ENCODE measurements at regions not wholly inside any gene's neighbourhood (a gene's known extent, or its start where the extent isn't known, plus 50 kb on each side); places are given as distances from the start of the nearest gene placed in this dataset.
"Not testable (repeated sequence)": the region's sequence is repeated elsewhere in the genome, so short reads cannot be mapped to it uniquely, and the experiment has no call there.

DNA sequence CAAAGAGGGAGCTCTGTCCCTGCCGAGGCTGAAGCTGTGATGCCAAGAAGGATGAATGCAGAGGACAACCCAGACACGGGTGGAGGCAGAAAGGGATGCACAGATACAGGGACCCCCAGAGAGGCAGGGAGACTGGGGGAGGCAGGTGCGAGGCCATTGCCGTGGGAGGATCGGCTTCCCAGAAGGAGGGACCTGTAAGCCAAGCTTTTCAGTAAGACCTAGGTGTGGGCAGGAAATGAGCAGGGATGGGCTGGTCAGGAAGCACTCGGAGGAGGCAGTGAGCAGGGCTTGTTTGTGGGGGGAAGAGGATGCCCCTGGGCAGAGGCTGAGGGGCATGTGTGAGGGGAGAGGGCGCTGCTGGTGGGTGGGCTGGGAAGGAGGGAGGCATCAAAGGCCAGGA lies 67.7 kb upstream of the WNT4 start:
- Histone ChIP-seq H3K4me3 (ENCODE audit: low read depth, low read length, poor library complexity, severe bottlenecking) (no peak overlapping the region), H4K20me1 (ENCODE audit: insufficient read depth, low read length) (no peaks in the 10 kb centered on the region), H3K9me2 (ENCODE audit: low read depth, low read length) (no peaks in the 10 kb centered on the region), H3K4me1 (ENCODE audit: insufficient read depth, low read length, severe bottlenecking) (no peaks in the 10 kb centered on the region), H3K9ac (ENCODE audit: low read length) (no peak overlapping the region), H3F3A (ENCODE audit: insufficient read depth, low read length) (no peaks in the 10 kb centered on the region), H3K9me3 (ENCODE audit: low read length) (no peaks in the 10 kb centered on the region), H3K4me2 (ENCODE audit: low read length) (no peak overlapping the region), H3K79me2 (ENCODE audit: insufficient read depth, low read length) (no peaks in the 10 kb centered on the region), H3K27ac (ENCODE audit: low read depth, low read length, poor library complexity, severe bottlenecking) (no peak overlapping the region), H3K36me3 (ENCODE audit: insufficient read depth, low read length) (no peaks in the 10 kb centered on the region), H3K27me3 (ENCODE audit: insufficient read depth, low read length) (peaks cover 12% of the 10 kb centered on the region; the same call in 1 of the 2 replicates), H2AFZ (ENCODE audit: low read length) (no peak overlapping the region)
- TF ChIP-seq, protein P1, sequence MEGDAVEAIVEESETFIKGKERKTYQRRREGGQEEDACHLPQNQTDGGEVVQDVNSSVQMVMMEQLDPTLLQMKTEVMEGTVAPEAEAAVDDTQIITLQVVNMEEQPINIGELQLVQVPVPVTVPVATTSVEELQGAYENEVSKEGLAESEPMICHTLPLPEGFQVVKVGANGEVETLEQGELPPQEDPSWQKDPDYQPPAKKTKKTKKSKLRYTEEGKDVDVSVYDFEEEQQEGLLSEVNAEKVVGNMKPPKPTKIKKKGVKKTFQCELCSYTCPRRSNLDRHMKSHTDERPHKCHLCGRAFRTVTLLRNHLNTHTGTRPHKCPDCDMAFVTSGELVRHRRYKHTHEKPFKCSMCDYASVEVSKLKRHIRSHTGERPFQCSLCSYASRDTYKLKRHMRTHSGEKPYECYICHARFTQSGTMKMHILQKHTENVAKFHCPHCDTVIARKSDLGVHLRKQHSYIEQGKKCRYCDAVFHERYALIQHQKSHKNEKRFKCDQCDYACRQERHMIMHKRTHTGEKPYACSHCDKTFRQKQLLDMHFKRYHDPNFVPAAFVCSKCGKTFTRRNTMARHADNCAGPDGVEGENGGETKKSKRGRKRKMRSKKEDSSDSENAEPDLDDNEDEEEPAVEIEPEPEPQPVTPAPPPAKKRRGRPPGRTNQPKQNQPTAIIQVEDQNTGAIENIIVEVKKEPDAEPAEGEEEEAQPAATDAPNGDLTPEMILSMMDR (IDR thresholded peaks at IDR 0.05; ENCODE audit: low read length) = no peak
- no peak for TF ChIP-seq EZH2 (IDR thresholded peaks at IDR 0.05; ENCODE audit: borderline replicate concordance, low read length)

DNA sequence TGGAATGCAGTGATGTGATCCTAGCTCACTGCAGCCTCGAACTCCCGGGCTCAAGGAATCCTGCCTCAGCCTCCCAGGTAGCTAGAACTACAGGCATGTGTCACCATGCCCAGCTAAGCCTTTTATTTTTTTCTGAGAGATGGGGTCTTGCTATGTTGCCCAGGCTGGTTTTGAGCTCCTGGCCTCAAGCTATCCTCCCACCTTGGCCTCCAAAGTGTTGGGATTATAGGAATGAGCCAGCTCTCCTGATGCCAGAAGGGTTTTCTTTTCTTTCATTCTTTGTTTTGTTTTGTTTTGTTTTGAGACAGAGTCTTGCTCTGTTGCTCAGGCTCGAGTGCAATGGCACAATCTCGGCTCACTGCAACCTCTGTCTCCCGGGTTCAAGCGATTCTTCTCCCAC lies 68.6 kb upstream of the WNT4 start:
- H2AFZ ChIP-seq (ENCODE audit: low read length); H3K9me2 ChIP-seq (ENCODE audit: low read depth, low read length); H3K4me2 ChIP-seq (ENCODE audit: low read length); H3K36me3 ChIP-seq (ENCODE audit: insufficient read depth, low read length); H3K4me3 ChIP-seq (ENCODE audit: low read depth, low read length, poor library complexity, severe bottlenecking); H4K20me1 ChIP-seq (ENCODE audit: insufficient read depth, low read length); H3K9ac ChIP-seq (ENCODE audit: low read length); H3F3A ChIP-seq (ENCODE audit: insufficient read depth, low read length); H3K4me1 ChIP-seq (ENCODE audit: insufficient read depth, low read length, severe bottlenecking); H3K27ac ChIP-seq (ENCODE audit: low read depth, low read length, poor library complexity, severe bottlenecking); H3K79me2 ChIP-seq (ENCODE audit: insufficient read depth, low read length); H3K9me3 ChIP-seq (ENCODE audit: low read length): not testable (repeated sequence)
- H3K27me3 ChIP-seq (ENCODE audit: insufficient read depth, low read length) = peaks cover 11% of the 10 kb centered on the region; the same call in 1 of the 2 replicates

DNA sequence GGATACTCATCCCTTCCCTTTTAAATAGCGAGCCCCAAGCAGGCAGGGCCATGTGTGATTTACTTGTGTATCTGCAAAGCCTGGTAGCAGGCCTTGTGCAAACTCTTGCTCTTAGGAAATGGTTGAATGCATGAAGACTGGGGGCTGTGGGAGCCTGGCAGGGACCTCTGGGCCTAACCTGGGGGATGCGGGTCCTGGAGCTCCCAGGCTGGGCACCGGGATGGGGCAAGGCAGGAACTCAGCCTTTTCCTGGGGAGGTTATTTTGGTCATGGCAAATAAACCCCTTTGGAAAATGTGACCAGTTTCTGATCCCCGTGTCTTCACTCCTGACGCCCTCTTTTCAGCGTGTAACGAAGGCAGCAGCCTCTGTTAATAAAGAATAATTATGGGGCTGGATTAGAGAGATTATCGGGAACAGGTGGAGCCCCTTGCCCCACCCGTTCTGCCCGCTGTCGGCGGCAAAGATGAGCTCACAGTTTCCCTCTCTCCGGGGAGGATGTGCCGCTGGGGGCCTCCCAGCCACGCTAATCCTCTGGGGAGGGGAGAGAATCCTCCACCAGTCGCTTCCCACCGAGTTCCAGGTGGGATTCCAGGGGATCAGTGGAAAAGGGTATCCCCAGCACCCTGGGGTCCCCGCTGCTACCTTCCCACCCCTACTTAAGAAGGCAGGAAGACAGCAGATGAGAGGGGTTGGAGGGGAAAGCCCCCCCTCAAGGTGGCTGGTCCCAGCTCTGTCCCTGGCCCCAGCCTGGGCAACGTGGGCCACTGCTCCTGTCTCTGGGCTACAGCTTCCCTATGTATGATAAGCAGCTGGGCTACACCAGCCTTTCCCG lies 69.7 kb upstream of the WNT4 start:
- Histone ChIP-seq H3K27me3 (ENCODE audit: insufficient read depth, low read length) (peaks cover 11% of the 10 kb centered on the region; the same call in 1 of the 2 replicates), H3K9me2 (ENCODE audit: low read depth, low read length) (no peaks in the 10 kb centered on the region), H2AFZ (ENCODE audit: low read length) (no peak overlapping the region), H3K4me2 (ENCODE audit: low read length) (no peak overlapping the region), H3K36me3 (ENCODE audit: insufficient read depth, low read length) (no peaks in the 10 kb centered on the region), H3K27ac (ENCODE audit: low read depth, low read length, poor library complexity, severe bottlenecking) (no peak overlapping the region), H3K79me2 (ENCODE audit: insufficient read depth, low read length) (no peaks in the 10 kb centered on the region), H3K9me3 (ENCODE audit: low read length) (no peaks in the 10 kb centered on the region), H3K4me1 (ENCODE audit: insufficient read depth, low read length, severe bottlenecking) (no peaks in the 10 kb centered on the region), H3F3A (ENCODE audit: insufficient read depth, low read length) (no peaks in the 10 kb centered on the region), H3K4me3 (ENCODE audit: low read depth, low read length, poor library complexity, severe bottlenecking) (no peak overlapping the region), H4K20me1 (ENCODE audit: insufficient read depth, low read length) (no peaks in the 10 kb centered on the region), H3K9ac (ENCODE audit: low read length) (no peak overlapping the region)
- TF ChIP-seq, protein P1 (IDR thresholded peaks at IDR 0.05; ENCODE audit: low read length) = no peak
- no peak for TF ChIP-seq EZH2 (IDR thresholded peaks at IDR 0.05; ENCODE audit: borderline replicate concordance, low read length)

All from OCI-LY1 (cell line).